B cell (primary cell): ENCODE measurements at regions not wholly inside any gene's neighbourhood (a gene's known extent, or its start where the extent isn't known, plus 50 kb on each side); places are given as distances from the start of the nearest gene placed in this dataset.

Experiments used
- EZH2 ChIP-seq: IDR thresholded peaks from 2 replicates; pipeline ENCODE4 v1.6.1; 2012; ENCODE audit warnings: borderline replicate concordance, low read depth, mild to moderate bottlenecking, moderate library complexity, low read length; ENCODE audit not compliant: insufficient read depth, poor library complexity, severe bottlenecking
- TF ChIP-seq, protein P1 (sequence below): fragments of 200-600 bp; IDR thresholded peaks from one replicate; pipeline ENCODE4 v1.8.0; 2022; ENCODE audit warnings: antibody characterized with exemption, mild to moderate bottlenecking

DNA sequence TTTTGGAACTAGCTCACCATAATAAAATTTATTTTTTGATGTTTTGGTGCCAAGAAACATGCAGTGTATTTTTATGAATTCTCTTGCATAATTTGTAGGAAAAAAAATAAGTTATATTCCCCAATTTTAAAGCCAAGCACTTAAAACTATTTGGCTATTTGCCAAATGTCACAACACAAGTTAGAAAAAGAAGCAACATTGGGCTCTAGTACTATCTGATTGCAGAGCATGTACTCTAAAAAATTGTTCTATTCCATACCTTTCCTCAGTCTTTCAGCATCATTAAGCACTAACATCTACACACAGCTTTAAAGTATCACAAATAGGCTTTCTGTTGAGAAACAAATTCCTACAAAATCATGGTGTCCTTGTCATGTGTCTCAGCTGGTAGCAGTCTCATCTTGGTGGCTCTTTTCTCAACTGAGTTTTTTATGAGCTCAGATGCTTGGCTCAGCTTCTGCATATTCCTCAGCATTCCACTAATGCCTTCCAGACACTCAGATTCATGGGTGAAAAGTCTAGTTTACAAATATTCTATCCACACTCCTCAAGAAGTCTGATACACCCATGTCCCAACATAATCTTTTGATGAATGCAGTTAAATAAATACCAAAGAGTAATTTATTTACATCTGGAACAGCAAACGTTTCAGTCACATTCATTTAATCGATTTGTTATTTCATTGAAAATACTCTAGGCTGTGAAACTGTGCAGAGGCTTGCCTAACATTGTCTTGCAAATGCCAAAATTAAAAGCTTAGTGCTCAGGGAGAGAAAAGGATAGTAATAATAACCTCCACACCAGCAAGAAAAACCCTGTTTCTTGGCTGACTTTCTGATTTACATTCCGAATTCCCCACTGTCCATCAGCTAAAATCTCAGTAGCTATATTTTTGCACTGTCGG lies 2209.9 kb downstream of the PCDH7 start:
- TF ChIP-seq, protein P1, sequence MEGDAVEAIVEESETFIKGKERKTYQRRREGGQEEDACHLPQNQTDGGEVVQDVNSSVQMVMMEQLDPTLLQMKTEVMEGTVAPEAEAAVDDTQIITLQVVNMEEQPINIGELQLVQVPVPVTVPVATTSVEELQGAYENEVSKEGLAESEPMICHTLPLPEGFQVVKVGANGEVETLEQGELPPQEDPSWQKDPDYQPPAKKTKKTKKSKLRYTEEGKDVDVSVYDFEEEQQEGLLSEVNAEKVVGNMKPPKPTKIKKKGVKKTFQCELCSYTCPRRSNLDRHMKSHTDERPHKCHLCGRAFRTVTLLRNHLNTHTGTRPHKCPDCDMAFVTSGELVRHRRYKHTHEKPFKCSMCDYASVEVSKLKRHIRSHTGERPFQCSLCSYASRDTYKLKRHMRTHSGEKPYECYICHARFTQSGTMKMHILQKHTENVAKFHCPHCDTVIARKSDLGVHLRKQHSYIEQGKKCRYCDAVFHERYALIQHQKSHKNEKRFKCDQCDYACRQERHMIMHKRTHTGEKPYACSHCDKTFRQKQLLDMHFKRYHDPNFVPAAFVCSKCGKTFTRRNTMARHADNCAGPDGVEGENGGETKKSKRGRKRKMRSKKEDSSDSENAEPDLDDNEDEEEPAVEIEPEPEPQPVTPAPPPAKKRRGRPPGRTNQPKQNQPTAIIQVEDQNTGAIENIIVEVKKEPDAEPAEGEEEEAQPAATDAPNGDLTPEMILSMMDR: no peak
- TF ChIP-seq EZH2: no peak
